Neural cell (in vitro differentiated cells): ENCODE measurements at regions not wholly inside any gene's neighbourhood (a gene's known extent, or its start where the extent isn't known, plus 50 kb on each side); places are given as distances from the start of the nearest gene placed in this dataset.

Experiments
- H2AFZ ChIP-seq: fragments of 200-600, 300-800 bp; sonication (generic), shearing (Covaris generic); 2 replicates; pipeline ENCODE4 v1.6.0; 2014; ENCODE audit warnings: low read depth, mild to moderate bottlenecking, antibody characterized with exemption, low read length, moderate library complexity
- H3F3A ChIP-seq: fragments of 200-600 bp; shearing (Covaris generic); 2 replicates; pipeline ENCODE4 v1.6.1; 2016; ENCODE audit warnings: mild to moderate bottlenecking, moderate library complexity, mixed read lengths, antibody characterized with exemption, low read length; ENCODE audit not compliant: insufficient read depth, poor library complexity, severe bottlenecking
- H3K27ac ChIP-seq: fragments of 200-600, 300-800 bp; sonication (generic), shearing (Covaris generic); 2 replicates; pipeline ENCODE4 v1.5.1; 2014; ENCODE audit warnings: mild to moderate bottlenecking, low read length, moderate library complexity
- H3K27me3 ChIP-seq: fragments of 300-800, 200-600 bp; sonication (generic), shearing (Covaris generic); 2 replicates; pipeline ENCODE4 v1.6.0; 2014; ENCODE audit warnings: mild to moderate bottlenecking, low read depth, low read length, moderate library complexity; ENCODE audit not compliant: insufficient read depth
- H3K36me3 ChIP-seq: fragments of 300-800, 200-600 bp; sonication (generic), shearing (Covaris generic); 2 replicates; pipeline ENCODE4 v1.5.1; 2014; ENCODE audit warnings: mild to moderate bottlenecking, antibody characterized with exemption, low read length, moderate library complexity; ENCODE audit not compliant: insufficient read depth
- H3K4me2 ChIP-seq: fragments of 300-800, 200-600 bp; sonication (generic), shearing (Covaris generic); 2 replicates; pipeline ENCODE4 v1.6.0; 2014; ENCODE audit warnings: mild to moderate bottlenecking, low read length
- H3K4me3 ChIP-seq: fragments of 300-800, 200-600 bp; sonication (generic), shearing (Covaris generic); 2 replicates; pipeline ENCODE4 v1.5.1; 2014; ENCODE audit warnings: mild to moderate bottlenecking, low read length, moderate library complexity
- H3K79me2 ChIP-seq: fragments of 200-600 bp; shearing (Covaris generic); replicated peaks from 2 replicates; pipeline ENCODE4 v1.6.0; 2014; ENCODE audit warnings: mild to moderate bottlenecking, low read length, moderate library complexity; ENCODE audit not compliant: insufficient read depth
- H3K9ac ChIP-seq: fragments of 300-800, 200-600 bp; sonication (generic), shearing (Covaris generic); 2 replicates; pipeline ENCODE4 v1.6.1; 2016; ENCODE audit warnings: mild to moderate bottlenecking, low read length, mixed read lengths
- H3K9me2 ChIP-seq: fragments of 200-600 bp; shearing (Covaris generic); 2 replicates; pipeline ENCODE4 v1.6.1; 2016; ENCODE audit warnings: mild to moderate bottlenecking, low read length, mixed read lengths; ENCODE audit not compliant: insufficient read depth
- H3K9me3 ChIP-seq: fragments of 200-600, 300-800 bp; sonication (generic), shearing (Covaris generic); 2 replicates; pipeline ENCODE4 v1.6.1; 2016; ENCODE audit warnings: mild to moderate bottlenecking, mixed run types, low read length, moderate library complexity, mixed read lengths
- H4K20me1 ChIP-seq: fragments of 200-600 bp; shearing (Covaris generic); 2 replicates; pipeline ENCODE4 v1.6.1; 2016; ENCODE audit warnings: mild to moderate bottlenecking, mixed run types; ENCODE audit not compliant: insufficient read depth
- EP300 ChIP-seq: fragments of 450-650 bp; conservative IDR thresholded peaks from 2 replicates; pipeline ENCODE4 v1.6.1; 2014; ENCODE audit warnings: antibody characterized with exemption, mild to moderate bottlenecking, moderate library complexity; ENCODE audit not compliant: poor library complexity, severe bottlenecking
- EZH2 ChIP-seq: fragments of 200-600, 300-800 bp; shearing (Covaris generic), sonication (generic); IDR thresholded peaks from 2 replicates; pipeline ENCODE4 v1.6.1; 2014; ENCODE audit warnings: antibody characterized with exemption, low read length, borderline replicate concordance, mild to moderate bottlenecking; ENCODE audit not compliant: insufficient read depth, poor library complexity, severe bottlenecking
- MXI1 ChIP-seq: fragments of 450-650 bp; conservative IDR thresholded peaks from 2 replicates; pipeline ENCODE4 v1.6.1; 2014; ENCODE audit warnings: antibody characterized with exemption, mild to moderate bottlenecking; ENCODE audit not compliant: poor library complexity, severe bottlenecking
- POLR2AphosphoS5 ChIP-seq: IDR thresholded peaks from 2 replicates; pipeline ENCODE4 v1.6.1; 2012
- RAD21 ChIP-seq: fragments of 450-650 bp; conservative IDR thresholded peaks from 2 replicates; pipeline ENCODE4 v1.6.1; 2014; ENCODE audit warnings: antibody characterized with exemption, mild to moderate bottlenecking, moderate library complexity
- SMC3 ChIP-seq: fragments of 450-650 bp; conservative IDR thresholded peaks from 2 replicates; pipeline ENCODE4 v1.6.1; 2014; ENCODE audit warnings: antibody characterized with exemption, mild to moderate bottlenecking, moderate library complexity; ENCODE audit not compliant: poor library complexity
- TAF1 ChIP-seq: IDR thresholded peaks from 2 replicates; pipeline ENCODE4 v1.6.1; 2012; ENCODE audit warnings: low read depth
- small RNA-seq, 3 experiments: library from RNA; depleted of rRNA; stranded (forward); fragments of <200 nt; gene quantifications; one replicate each; pipeline ENCODE3, GENCODE V24; 2012
- TF ChIP-seq, protein P1 (sequence below): IDR thresholded peaks from 2 replicates; pipeline ENCODE4 v1.6.1; 2012; ENCODE audit warnings: borderline replicate concordance
- TF ChIP-seq, protein P2 (sequence below): fragments of 450-650 bp; IDR thresholded peaks from 2 replicates; pipeline ENCODE4 v1.5.1; 2014; ENCODE audit warnings: antibody characterized with exemption, mild to moderate bottlenecking, moderate library complexity; ENCODE audit not compliant: poor library complexity, severe bottlenecking

DNA sequence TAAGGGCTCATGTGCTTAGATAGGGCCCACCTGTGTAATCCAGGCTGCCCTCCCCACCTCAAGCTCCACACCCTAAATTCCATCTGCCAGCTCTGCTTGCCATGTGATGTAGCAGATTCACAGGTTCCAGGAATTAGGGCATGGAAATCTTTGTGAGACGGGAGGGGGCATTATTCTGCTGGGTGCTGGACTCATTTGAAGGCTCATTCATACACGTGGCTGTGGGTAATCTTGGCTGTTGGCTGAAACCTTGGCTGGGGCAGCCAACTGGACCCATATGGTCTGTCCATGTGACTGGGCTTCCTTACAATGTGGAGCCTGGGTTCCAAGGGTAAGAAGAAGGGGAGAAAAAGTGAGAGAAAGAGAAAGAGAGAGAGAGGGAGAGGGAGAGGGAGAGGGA lies 115.1 kb downstream of the CYLD start:
- Histone ChIP-seq H3K9me3 (no peaks in the 10 kb centered on the region), H3F3A (no peaks in the 10 kb centered on the region), H3K9me2 (no peaks in the 10 kb centered on the region), H4K20me1 (no peaks in the 10 kb centered on the region), H3K9ac (no peak overlapping the region), H3K27ac (no peak overlapping the region), H3K4me3 (no peak overlapping the region), H3K79me2 (no peaks in the 10 kb centered on the region), H3K27me3 (no peaks in the 10 kb centered on the region), H2AFZ (no peak overlapping the region), H3K4me2 (no peak overlapping the region), H3K36me3 (no peaks in the 10 kb centered on the region)
- no peak for TF ChIP-seq SMC3
- no peak for TF ChIP-seq EP300
- TF ChIP-seq, protein P1, sequence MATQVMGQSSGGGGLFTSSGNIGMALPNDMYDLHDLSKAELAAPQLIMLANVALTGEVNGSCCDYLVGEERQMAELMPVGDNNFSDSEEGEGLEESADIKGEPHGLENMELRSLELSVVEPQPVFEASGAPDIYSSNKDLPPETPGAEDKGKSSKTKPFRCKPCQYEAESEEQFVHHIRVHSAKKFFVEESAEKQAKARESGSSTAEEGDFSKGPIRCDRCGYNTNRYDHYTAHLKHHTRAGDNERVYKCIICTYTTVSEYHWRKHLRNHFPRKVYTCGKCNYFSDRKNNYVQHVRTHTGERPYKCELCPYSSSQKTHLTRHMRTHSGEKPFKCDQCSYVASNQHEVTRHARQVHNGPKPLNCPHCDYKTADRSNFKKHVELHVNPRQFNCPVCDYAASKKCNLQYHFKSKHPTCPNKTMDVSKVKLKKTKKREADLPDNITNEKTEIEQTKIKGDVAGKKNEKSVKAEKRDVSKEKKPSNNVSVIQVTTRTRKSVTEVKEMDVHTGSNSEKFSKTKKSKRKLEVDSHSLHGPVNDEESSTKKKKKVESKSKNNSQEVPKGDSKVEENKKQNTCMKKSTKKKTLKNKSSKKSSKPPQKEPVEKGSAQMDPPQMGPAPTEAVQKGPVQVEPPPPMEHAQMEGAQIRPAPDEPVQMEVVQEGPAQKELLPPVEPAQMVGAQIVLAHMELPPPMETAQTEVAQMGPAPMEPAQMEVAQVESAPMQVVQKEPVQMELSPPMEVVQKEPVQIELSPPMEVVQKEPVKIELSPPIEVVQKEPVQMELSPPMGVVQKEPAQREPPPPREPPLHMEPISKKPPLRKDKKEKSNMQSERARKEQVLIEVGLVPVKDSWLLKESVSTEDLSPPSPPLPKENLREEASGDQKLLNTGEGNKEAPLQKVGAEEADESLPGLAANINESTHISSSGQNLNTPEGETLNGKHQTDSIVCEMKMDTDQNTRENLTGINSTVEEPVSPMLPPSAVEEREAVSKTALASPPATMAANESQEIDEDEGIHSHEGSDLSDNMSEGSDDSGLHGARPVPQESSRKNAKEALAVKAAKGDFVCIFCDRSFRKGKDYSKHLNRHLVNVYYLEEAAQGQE = no peak

DNA sequence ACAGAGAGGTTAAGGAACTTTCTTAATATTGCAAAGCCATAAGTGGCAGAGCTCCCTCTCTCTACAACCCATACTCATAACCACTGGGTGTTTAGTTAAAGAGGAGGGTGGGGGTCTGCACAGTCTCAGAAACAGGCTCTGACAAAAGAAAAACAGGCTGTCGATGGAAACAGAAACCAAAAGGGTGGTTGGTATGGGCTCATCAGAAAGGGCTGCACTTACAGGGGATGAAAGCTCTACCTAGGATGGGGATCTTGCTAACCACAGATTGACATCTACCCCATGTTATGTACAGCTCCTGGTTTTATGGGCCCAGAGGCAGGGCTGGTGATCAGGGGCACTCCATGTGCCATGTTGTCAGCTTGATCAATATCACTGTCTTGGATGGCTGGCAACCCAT lies 111.4 kb downstream of the CYLD start:
- Histone ChIP-seq H3K9ac (no peak overlapping the region), H3K9me3 (no peaks in the 10 kb centered on the region), H3K79me2 (no peaks in the 10 kb centered on the region), H2AFZ (no peak overlapping the region), H3F3A (no peaks in the 10 kb centered on the region), H3K4me2 (no peak overlapping the region), H3K9me2 (no peaks in the 10 kb centered on the region), H3K36me3 (no peaks in the 10 kb centered on the region), H3K27me3 (no peaks in the 10 kb centered on the region), H3K4me3 (no peak overlapping the region), H3K27ac (no peak overlapping the region), H4K20me1 (no peaks in the 10 kb centered on the region)
- TF ChIP-seq TAF1 (no peak), EP300 (no peak), SMC3 (no peak), RAD21 (no peak), POLR2AphosphoS5 (no peak), EZH2 (no peak), MXI1 (no peak)
- TF ChIP-seq, protein P2, sequence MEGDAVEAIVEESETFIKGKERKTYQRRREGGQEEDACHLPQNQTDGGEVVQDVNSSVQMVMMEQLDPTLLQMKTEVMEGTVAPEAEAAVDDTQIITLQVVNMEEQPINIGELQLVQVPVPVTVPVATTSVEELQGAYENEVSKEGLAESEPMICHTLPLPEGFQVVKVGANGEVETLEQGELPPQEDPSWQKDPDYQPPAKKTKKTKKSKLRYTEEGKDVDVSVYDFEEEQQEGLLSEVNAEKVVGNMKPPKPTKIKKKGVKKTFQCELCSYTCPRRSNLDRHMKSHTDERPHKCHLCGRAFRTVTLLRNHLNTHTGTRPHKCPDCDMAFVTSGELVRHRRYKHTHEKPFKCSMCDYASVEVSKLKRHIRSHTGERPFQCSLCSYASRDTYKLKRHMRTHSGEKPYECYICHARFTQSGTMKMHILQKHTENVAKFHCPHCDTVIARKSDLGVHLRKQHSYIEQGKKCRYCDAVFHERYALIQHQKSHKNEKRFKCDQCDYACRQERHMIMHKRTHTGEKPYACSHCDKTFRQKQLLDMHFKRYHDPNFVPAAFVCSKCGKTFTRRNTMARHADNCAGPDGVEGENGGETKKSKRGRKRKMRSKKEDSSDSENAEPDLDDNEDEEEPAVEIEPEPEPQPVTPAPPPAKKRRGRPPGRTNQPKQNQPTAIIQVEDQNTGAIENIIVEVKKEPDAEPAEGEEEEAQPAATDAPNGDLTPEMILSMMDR = no peak
- TF ChIP-seq, protein P1 = no peak

Small RNAs in the stretch of these regions (small RNA-seq; reads per million reads assigned to genes)
- gene RNA5SP426 = 7.5 to 16.5 (median 10.4) reads per million in 3 experiments
